GM10266 (cell line): ENCODE measurements at regions not wholly inside any gene's neighbourhood (a gene's known extent, or its start where the extent isn't known, plus 50 kb on each side); places are given as distances from the start of the nearest gene placed in this dataset.

Experiments
- DNase-seq: peaks from one replicate; pipeline ENCODE4 v3.0.0; 2012; ENCODE audit errors: extremely low spot score
- CTCF ChIP-seq: IDR thresholded peaks from 2 replicates; pipeline ENCODE4 v1.5.1; 2012; ENCODE audit warnings: mild to moderate bottlenecking, low read depth; ENCODE audit not compliant: control insufficient read depth, insufficient read depth; ENCODE audit errors: missing control alignments

- TF ChIP-seq CTCF = no peak
These were observed 119.8 kb upstream of the TLE3 start for GRCh38 chr15:70217226-70218160.

GRCh38 chr15:70215951-70216350, 118.2 kb upstream of the TLE3 start:
- no peak for TF ChIP-seq CTCF

More at GRCh38 chr15:70217226-70218160, 119.8 kb upstream of the TLE3 start:
- no peak for DNase-seq

GRCh38 chr15:70214941-70215635, 117.4 kb upstream of the TLE3 start:
- no peak for DNase-seq
- TF ChIP-seq CTCF = no peak

More at GRCh38 chr15:70215951-70216350, 118.2 kb upstream of the TLE3 start:
- DNase-seq = no peak

DNA sequence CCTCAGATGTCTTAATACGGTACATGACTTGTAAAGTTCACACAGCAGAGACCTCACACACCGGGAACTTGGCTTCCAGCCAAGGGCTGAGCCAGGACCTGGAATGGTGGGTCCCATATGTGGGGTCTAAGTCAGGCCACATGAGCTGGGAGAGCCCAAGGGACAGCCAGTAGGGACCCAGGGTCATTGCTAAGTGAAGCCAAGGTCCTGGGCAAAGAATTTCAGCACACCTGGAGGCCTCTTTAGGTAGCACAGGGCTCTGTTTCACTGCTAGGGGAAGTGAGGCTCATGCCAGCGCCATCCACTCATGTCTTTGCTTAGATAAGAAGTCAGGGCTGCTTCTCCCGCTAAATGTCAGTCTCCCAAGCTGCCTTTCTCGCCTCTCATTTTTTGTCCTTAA, 116.6 kb upstream of the TLE3 start:
- TF ChIP-seq CTCF = no peak
- no peak for DNase-seq

GRCh38 chr15:70213794-70214193, 116.1 kb upstream of the TLE3 start:
- TF ChIP-seq CTCF = no peak
- DNase-seq = no peak

GRCh38 chr15:70212963-70213315, 115.2 kb upstream of the TLE3 start:
- TF ChIP-seq CTCF = no peak

DNA sequence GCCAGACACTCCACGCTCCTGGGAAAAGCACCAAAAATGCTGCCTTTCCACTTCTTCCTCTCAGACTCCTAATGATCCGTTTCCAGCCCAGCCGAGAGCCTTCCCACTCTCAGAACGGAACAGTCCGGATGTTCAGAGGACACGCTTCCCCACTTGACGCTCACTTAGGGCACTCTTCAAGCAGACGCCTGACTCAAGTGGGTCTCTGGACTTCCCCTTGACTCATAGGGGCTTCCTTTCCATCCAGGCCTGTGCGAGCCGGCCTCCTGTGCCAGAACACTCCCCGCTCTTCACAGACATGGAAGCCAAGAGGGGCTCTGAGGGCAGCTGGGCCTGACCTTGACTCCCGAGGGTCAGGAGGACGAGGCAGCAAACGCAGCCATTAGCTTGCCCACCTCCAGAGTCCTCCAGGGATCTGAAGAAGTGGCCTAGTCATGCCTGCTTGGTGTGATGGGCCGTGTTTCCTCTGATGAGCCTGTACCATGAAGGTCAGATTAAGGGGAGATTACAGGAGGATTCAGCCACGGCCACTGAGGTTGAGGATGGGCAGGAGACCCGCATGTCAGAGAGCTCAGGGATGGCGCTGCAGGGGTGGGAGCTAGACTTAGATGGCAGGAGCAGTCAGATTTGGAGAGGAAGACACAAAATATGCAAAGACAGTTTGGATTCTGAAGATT, 114.7 kb upstream of the TLE3 start:
- DNase-seq = no peak
- TF ChIP-seq CTCF = no peak

More at GRCh38 chr15:70212963-70213315, 115.2 kb upstream of the TLE3 start:
- DNase-seq = no peak
